GM06990 (cell line): ENCODE measurements at regions not wholly inside any gene's neighbourhood (a gene's known extent, or its start where the extent isn't known, plus 50 kb on each side); places are given as distances from the start of the nearest gene placed in this dataset.

ENCODE experiments used
- DNase-seq: peaks from one replicate; pipeline ENCODE4 v3.0.0-alpha.2; 2011; ENCODE audit not compliant: insufficient read length; ENCODE audit errors: extremely low read depth
- H3K27me3 ChIP-seq: replicated peaks from 2 replicates; pipeline ENCODE4 v1.6.0; 2011; ENCODE audit warnings: low read length; ENCODE audit not compliant: control insufficient read depth, insufficient read depth
- H3K36me3 ChIP-seq: 2 replicates; pipeline ENCODE4 v1.5.1; 2011; ENCODE audit warnings: low read length; ENCODE audit not compliant: control insufficient read depth, insufficient read depth
- H3K4me3 ChIP-seq: replicated peaks from 2 replicates; pipeline ENCODE4 v1.5.1; 2011; ENCODE audit warnings: low read depth, mild to moderate bottlenecking, control low read depth, low read length
- TF ChIP-seq, protein P1 (sequence below): IDR thresholded peaks from 2 replicates; pipeline ENCODE4 v1.5.1; 2011; ENCODE audit warnings: low read length, control low read depth, mild to moderate bottlenecking, inconsistent platforms; ENCODE audit not compliant: insufficient read depth, poor library complexity, severe bottlenecking

DNA sequence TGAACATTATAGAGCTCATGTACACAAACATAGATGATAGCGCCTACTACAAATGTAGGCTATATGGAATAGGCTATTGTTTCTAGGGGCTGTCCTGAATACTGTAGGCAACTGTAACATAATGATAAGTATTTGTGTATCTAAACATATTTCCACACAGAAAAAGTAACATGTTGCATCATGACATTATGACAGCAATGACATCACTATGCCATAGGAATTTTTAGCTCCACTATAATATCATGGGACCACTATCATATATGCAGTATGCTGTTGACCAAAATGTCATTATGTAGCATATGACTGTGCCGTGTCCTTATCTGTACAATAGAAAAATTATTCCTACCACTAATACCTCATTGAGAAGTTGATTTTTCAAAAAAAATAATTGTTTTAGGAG lies 96.7 kb upstream of the SSTR1 start:
- no peak overlapping the region for H3K4me3 ChIP-seq
- TF ChIP-seq, protein P1, sequence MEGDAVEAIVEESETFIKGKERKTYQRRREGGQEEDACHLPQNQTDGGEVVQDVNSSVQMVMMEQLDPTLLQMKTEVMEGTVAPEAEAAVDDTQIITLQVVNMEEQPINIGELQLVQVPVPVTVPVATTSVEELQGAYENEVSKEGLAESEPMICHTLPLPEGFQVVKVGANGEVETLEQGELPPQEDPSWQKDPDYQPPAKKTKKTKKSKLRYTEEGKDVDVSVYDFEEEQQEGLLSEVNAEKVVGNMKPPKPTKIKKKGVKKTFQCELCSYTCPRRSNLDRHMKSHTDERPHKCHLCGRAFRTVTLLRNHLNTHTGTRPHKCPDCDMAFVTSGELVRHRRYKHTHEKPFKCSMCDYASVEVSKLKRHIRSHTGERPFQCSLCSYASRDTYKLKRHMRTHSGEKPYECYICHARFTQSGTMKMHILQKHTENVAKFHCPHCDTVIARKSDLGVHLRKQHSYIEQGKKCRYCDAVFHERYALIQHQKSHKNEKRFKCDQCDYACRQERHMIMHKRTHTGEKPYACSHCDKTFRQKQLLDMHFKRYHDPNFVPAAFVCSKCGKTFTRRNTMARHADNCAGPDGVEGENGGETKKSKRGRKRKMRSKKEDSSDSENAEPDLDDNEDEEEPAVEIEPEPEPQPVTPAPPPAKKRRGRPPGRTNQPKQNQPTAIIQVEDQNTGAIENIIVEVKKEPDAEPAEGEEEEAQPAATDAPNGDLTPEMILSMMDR: no peak
- no peaks in the 10 kb centered on the region for H3K27me3 ChIP-seq
- H3K36me3 ChIP-seq: no peaks in the 10 kb centered on the region
- DNase-seq: no peak

DNA sequence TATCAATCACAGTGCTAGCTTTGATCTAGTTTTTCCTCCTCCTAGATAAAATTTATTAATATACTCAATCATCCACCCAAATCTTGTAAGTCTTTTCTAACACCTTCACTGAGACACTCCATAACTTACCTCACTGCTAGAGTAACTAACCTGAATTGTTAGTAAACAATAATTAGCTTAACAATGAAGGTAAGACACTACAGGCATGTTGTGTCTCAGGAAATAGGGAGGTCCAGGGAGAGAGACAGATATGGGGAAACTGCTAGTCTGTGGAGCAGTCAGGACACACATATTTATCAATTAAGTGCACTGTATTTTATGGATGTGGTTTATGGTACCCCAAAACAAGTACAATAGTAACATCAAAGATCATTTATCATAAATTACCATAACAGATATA lies 94.2 kb upstream of the SSTR1 start:
- no peaks in the 10 kb centered on the region for H3K27me3 ChIP-seq
- TF ChIP-seq, protein P1: no peak
- no peak for DNase-seq
- no peak overlapping the region for H3K4me3 ChIP-seq
- H3K36me3 ChIP-seq: no peaks in the 10 kb centered on the region

DNA sequence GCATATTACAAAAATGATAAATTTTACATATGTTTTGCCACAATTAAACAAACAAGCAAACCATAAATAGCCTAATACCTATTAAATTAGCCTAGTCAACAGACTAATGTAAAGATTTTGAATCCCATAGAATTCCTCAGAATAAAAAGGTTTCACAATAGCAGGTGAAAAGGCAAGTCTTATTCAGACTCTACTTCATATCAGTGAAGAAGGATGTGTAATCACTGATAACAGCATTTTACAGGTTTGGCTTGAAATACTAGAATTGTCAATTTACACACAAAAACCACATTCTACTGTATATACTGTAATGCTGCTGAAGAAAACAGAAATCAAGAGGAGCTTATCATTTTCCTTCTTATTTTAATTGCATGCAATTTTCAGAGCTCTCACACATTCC lies 90.8 kb upstream of the SSTR1 start:
- Histone ChIP-seq H3K36me3 (no peaks in the 10 kb centered on the region), H3K4me3 (no peak overlapping the region), H3K27me3 (no peaks in the 10 kb centered on the region)
- no peak for DNase-seq
- TF ChIP-seq, protein P1: no peak

DNA sequence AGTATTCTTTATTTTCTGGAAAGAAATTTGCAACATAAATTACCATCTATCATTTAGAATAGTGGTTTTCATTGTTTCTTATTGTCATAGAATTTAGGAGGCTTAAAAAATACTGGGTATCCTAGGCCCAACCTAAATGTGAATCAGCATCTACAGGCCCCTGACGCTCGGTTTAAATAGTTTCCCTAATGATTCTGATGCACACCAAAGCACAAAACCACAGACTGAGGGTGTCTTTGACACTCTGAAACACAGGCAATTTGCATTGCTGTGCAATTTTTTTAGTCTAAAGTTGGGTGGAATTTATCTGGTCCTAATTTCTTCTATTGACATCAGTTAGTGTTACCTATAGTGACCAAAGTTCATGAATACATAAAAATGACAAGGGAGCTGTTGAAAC lies 87.6 kb upstream of the SSTR1 start:
- Histone ChIP-seq H3K36me3 (no peaks in the 10 kb centered on the region), H3K4me3 (no peak overlapping the region), H3K27me3 (no peaks in the 10 kb centered on the region)
- DNase-seq: no peak
- TF ChIP-seq, protein P1: no peak

DNA sequence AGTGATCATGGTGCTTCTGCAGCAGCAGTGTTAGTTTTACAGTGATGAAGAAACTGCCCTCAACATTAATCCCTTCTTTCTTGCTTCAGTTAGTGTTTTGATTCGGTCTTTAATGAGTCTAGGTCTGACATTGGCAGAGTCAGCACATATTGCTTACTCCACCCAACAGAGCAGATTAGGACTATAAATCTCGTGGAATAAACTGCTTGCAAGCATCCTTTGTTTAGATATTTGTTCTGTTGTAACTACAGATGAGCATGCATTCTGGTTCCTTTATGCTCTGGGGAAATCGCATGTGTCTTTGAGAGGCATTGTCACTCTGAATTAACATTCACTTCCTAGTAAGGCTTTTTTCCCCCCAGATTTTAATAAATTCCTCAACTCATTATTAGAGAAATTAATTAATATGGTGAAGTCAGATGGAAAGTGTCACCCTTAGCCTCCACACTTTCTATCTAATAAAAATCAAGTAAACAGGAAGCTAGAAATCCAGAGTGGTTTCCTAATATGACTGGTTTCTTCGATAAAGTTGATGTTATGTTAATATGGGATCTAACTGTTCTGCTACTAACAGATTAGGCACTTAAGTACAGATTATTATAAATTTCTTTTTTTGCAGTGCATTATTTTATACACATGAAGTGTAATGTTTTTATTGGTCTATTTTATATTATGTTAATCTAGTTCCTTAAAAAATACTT lies 86.2 kb upstream of the SSTR1 start:
- TF ChIP-seq, protein P1: no peak
- no peak for DNase-seq
- H3K36me3 ChIP-seq: no peaks in the 10 kb centered on the region
- no peaks in the 10 kb centered on the region for H3K27me3 ChIP-seq
- no peak overlapping the region for H3K4me3 ChIP-seq

DNA sequence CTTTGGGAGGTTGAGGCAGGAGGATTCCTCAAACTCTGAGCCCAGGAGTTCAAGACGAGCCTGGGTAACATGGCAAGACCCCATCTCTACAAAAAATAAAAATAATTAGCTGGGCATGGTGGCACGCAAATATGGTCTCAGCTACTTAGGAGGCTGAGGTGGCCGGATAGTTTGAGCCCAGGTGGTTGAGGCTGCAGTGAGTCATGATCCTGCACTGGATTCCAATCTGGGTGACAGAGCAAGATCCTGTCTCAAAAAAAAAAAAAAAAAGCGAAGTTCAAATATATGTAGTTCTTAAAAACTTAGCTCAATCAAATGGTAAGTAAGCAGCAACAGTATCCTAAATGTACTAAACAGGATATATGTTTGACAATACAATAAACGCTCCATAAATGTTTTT lies 85.5 kb upstream of the SSTR1 start:
- no peak for DNase-seq
- TF ChIP-seq, protein P1: no peak
- Histone ChIP-seq H3K36me3 (no peaks in the 10 kb centered on the region), H3K4me3 (no peak overlapping the region), H3K27me3 (no peaks in the 10 kb centered on the region)
